AG04449 (cell line): ENCODE measurements at regions not wholly inside any gene's neighbourhood (a gene's known extent, or its start where the extent isn't known, plus 50 kb on each side); places are given as distances from the start of the nearest gene placed in this dataset.

Experiments used
- CTCF ChIA-PET: fragments of 350-600 bp; formaldehyde crosslinking; extraction: SDS; loops from one replicate; lab custom pipeline; 2021; ENCODE audit warnings: antibody characterized with exemption; lab: Yijun Ruan, JAX
- POLR2A ChIA-PET: fragments of 400-600, 350-600 bp; formaldehyde crosslinking; extraction: SDS; loops from one replicate; lab custom pipeline; 2020; ENCODE audit warnings: antibody characterized with exemption, inconsistent platforms; lab: Yijun Ruan, JAX
- DNase-seq: peaks from one replicate; pipeline ENCODE4 v3.0.0-alpha.2; 2010; ENCODE audit warnings: low read depth, low spot score
- H3K4me3 ChIP-seq: 2 replicates; pipeline ENCODE4 v1.5.1; 2011; ENCODE audit warnings: low read depth, mild to moderate bottlenecking, control low read depth, low read length
- CTCF ChIP-seq: IDR thresholded peaks from one replicate; pipeline ENCODE4 v1.5.1; 2011; ENCODE audit warnings: mild to moderate bottlenecking, moderate library complexity, low read length, control low read depth, inconsistent platforms; ENCODE audit not compliant: insufficient read depth; ENCODE audit errors: missing control alignments

GRCh38 chr15:87215100-87215499, 1041.4 kb downstream of the NTRK3 start:
- no peak overlapping the region for H3K4me3 ChIP-seq
- no peak for TF ChIP-seq CTCF
- no peak for DNase-seq
- POLR2A ChIA-PET = no interaction called here
- CTCF ChIA-PET = no interaction called here

GRCh38 chr15:87213626-87214025, 1042.9 kb downstream of the NTRK3 start:
- ChIA-PET CTCF (no interaction called here), POLR2A (no interaction called here)
- no peak for TF ChIP-seq CTCF
- no peak for DNase-seq
- H3K4me3 ChIP-seq = no peak overlapping the region

GRCh38 chr15:87212041-87212440, 1044.5 kb downstream of the NTRK3 start:
- TF ChIP-seq CTCF = no peak
- ChIA-PET CTCF (interaction anchor here (1.0 kb wide), 1 partner anchor 28 kb away, joined by 3 read pairs; no protein-coding TSS in a partner anchor), POLR2A (no interaction called here)
- H3K4me3 ChIP-seq = no peak overlapping the region
- DNase-seq = no peak

- no peak for DNase-seq
- CTCF ChIA-PET = no interaction called here
- no peak for TF ChIP-seq CTCF
- POLR2A ChIA-PET = no interaction called here
- H3K4me3 ChIP-seq = no peak overlapping the region
Observed at GRCh38 chr15:87211547-87211946, 1045.0 kb downstream of the NTRK3 start.

GRCh38 chr15:87209891-87210689, 1046.4 kb downstream of the NTRK3 start:
- no peak for TF ChIP-seq CTCF
- ChIA-PET POLR2A (no interaction called here), CTCF (interaction anchor here (1.2 kb wide), 1 partner anchor 1037 kb away, joined by 3 read pairs; no protein-coding TSS in a partner anchor)
- DNase-seq = no peak
- no peak overlapping the region for H3K4me3 ChIP-seq

- DNase-seq = peak; percentile 53
- ChIA-PET POLR2A (no interaction called here), CTCF (no interaction called here)
- no peak overlapping the region for H3K4me3 ChIP-seq
- TF ChIP-seq CTCF = no peak
Observed at GRCh38 chr15:87207990-87208580, 1048.5 kb downstream of the NTRK3 start.
